ENCODE measurements at regions not wholly inside any gene's neighbourhood (a gene's known extent, or its start where the extent isn't known, plus 50 kb on each side); places are given as distances from the start of the nearest gene placed in this dataset.

- Mint-ChIP-seq H3K4me3 (ENCODE audit: low read depth, unreplicated experiment) (no peak overlapping the region), H3K27ac (ENCODE audit: unreplicated experiment) (no peak overlapping the region), H3K27me3 (ENCODE audit: unreplicated experiment) (no peaks in the 10 kb centered on the region), H3K4me1 (ENCODE audit: low read depth, unreplicated experiment) (peaks cover 7% of the 10 kb centered on the region), H3K9me3 (ENCODE audit: low read depth, unreplicated experiment) (peaks cover 6% of the 10 kb centered on the region), H3K36me3 (ENCODE audit: insufficient read depth, unreplicated experiment) (no peaks in the 10 kb centered on the region)
- TF ChIP-seq CTCF (IDR thresholded peaks at IDR 0.05; ENCODE audit: unreplicated experiment): no peak
- CTCF ChIA-PET: no interaction called here
- no TSS peak for BruUV-seq (replicated peaks)
- intact Hi-C loops (cut with micrococcal nuclease; ENCODE audit: unreplicated experiment): no loop called here
- DNase-seq: no peak
Measured at GRCh38 chr2:189249171-189249570, 69.6 kb upstream of the COL5A2 start.

GRCh38 chr2:189249901-189250300, 70.3 kb upstream of the COL5A2 start:
- no peak for TF ChIP-seq CTCF (IDR thresholded peaks at IDR 0.05; ENCODE audit: unreplicated experiment)
- H3K9me3 Mint-ChIP-seq (ENCODE audit: low read depth, unreplicated experiment): no peaks in the 10 kb centered on the region
- no TSS peak for BruUV-seq (replicated peaks)
- intact Hi-C loops (cut with micrococcal nuclease; ENCODE audit: unreplicated experiment): no loop called here
- H3K36me3 Mint-ChIP-seq (ENCODE audit: insufficient read depth, unreplicated experiment): no peaks in the 10 kb centered on the region
- DNase-seq: no peak
- CTCF ChIA-PET: no interaction called here
- H3K27me3 Mint-ChIP-seq (ENCODE audit: unreplicated experiment): no peaks in the 10 kb centered on the region
- no peak overlapping the region for H3K27ac Mint-ChIP-seq (ENCODE audit: unreplicated experiment)
- peaks cover 7% of the 10 kb centered on the region for H3K4me1 Mint-ChIP-seq (ENCODE audit: low read depth, unreplicated experiment)
- H3K4me3 Mint-ChIP-seq (ENCODE audit: low read depth, unreplicated experiment): no peak overlapping the region

GRCh38 chr2:189252991-189253675, 73.6 kb upstream of the COL5A2 start:
- Mint-ChIP-seq H3K4me3 (ENCODE audit: low read depth, unreplicated experiment) (no peak overlapping the region), H3K36me3 (ENCODE audit: insufficient read depth, unreplicated experiment) (no peaks in the 10 kb centered on the region), H3K27me3 (ENCODE audit: unreplicated experiment) (no peaks in the 10 kb centered on the region), H3K4me1 (ENCODE audit: low read depth, unreplicated experiment) (peaks cover 7% of the 10 kb centered on the region), H3K9me3 (ENCODE audit: low read depth, unreplicated experiment) (no peaks in the 10 kb centered on the region), H3K27ac (ENCODE audit: unreplicated experiment) (no peak overlapping the region)
- CTCF ChIA-PET: no interaction called here
- no peak for DNase-seq
- no peak for TF ChIP-seq CTCF (IDR thresholded peaks at IDR 0.05; ENCODE audit: unreplicated experiment)
- intact Hi-C loops (cut with micrococcal nuclease; ENCODE audit: unreplicated experiment): no loop called here
- BruUV-seq (replicated peaks): no TSS peak

- no peaks in the 10 kb centered on the region for H3K36me3 Mint-ChIP-seq (ENCODE audit: insufficient read depth, unreplicated experiment)
- H3K4me1 Mint-ChIP-seq (ENCODE audit: low read depth, unreplicated experiment): peaks cover 7% of the 10 kb centered on the region
- no TSS peak for BruUV-seq (replicated peaks)
- H3K9me3 Mint-ChIP-seq (ENCODE audit: low read depth, unreplicated experiment): no peaks in the 10 kb centered on the region
- CTCF ChIA-PET: no interaction called here
- no peak overlapping the region for H3K4me3 Mint-ChIP-seq (ENCODE audit: low read depth, unreplicated experiment)
- no peak for TF ChIP-seq CTCF (IDR thresholded peaks at IDR 0.05; ENCODE audit: unreplicated experiment)
- H3K27me3 Mint-ChIP-seq (ENCODE audit: unreplicated experiment): no peaks in the 10 kb centered on the region
- intact Hi-C loops (cut with micrococcal nuclease; ENCODE audit: unreplicated experiment): no loop called here
- H3K27ac Mint-ChIP-seq (ENCODE audit: unreplicated experiment): no peak overlapping the region
- no peak for DNase-seq
Measured at GRCh38 chr2:189253836-189254235, 74.3 kb upstream of the COL5A2 start.
